Stimulated activated CD4-positive, alpha-beta T cell treated with anti-CD3 and anti-CD28 coated beads, Interleukin-4, amount 100 ng/mL, for 1 hour (primary cell): ENCODE measurements at regions not wholly inside any gene's neighbourhood (a gene's known extent, or its start where the extent isn't known, plus 50 kb on each side); places are given as distances from the start of the nearest gene placed in this dataset.
A peak's percentile ranks its signal among the peaks of the same experiment; 100 is the strongest.
"Not testable (repeated sequence)": the region's sequence is repeated elsewhere in the genome, so short reads cannot be mapped to it uniquely, and the experiment has no call there.

ENCODE experiments used
- DNase-seq: peaks from one replicate; pipeline ENCODE4 v3.0.0-alpha.2; 2020

GRCh38 chr1:43108080-43108479 lies 64.0 kb downstream of the EBNA1BP2 start:
- DNase-seq, result no peak

GRCh38 chr1:43107664-43108063 lies 64.4 kb downstream of the EBNA1BP2 start:
- no peak for DNase-seq

- no peak for DNase-seq
Measured at GRCh38 chr1:43104027-43104763, 67.9 kb downstream of the EBNA1BP2 start.

- no peak for DNase-seq
Measured at GRCh38 chr1:43101061-43101460, 71.0 kb downstream of the EBNA1BP2 start.

- DNase-seq, result no peak
Measured at GRCh38 chr1:43098200-43098599, 73.9 kb downstream of the EBNA1BP2 start.

- DNase-seq, result not testable (repeated sequence)
Measured at GRCh38 chr1:43096528-43096927, 75.6 kb downstream of the EBNA1BP2 start.

GRCh38 chr1:43090812-43091211 lies 81.3 kb downstream of the EBNA1BP2 start:
- DNase-seq, result not testable (repeated sequence)

GRCh38 chr1:43090157-43090556 lies 81.9 kb downstream of the EBNA1BP2 start:
- not testable (repeated sequence) for DNase-seq

GRCh38 chr1:43083375-43083891 lies 88.7 kb downstream of the EBNA1BP2 start:
- DNase-seq, result no peak

GRCh38 chr1:43082740-43083139 lies 89.3 kb downstream of the EBNA1BP2 start:
- no peak for DNase-seq

- no peak for DNase-seq
Measured at GRCh38 chr1:43077273-43077672, 94.8 kb downstream of the EBNA1BP2 start.

- no peak for DNase-seq
Measured at GRCh38 chr1:43074709-43075108, 97.4 kb downstream of the EBNA1BP2 start.

GRCh38 chr1:43074244-43074643 lies 97.8 kb downstream of the EBNA1BP2 start:
- no peak for DNase-seq

GRCh38 chr1:43073490-43074230 lies 98.4 kb downstream of the EBNA1BP2 start:
- DNase-seq, result peak; percentile 66

GRCh38 chr1:43072314-43072713 lies 99.8 kb downstream of the EBNA1BP2 start:
- no peak for DNase-seq

- no peak for DNase-seq
Measured at GRCh38 chr1:43071241-43071640, 100.8 kb downstream of the EBNA1BP2 start.

- DNase-seq, result no peak
Measured at GRCh38 chr1:43069461-43070050, 102.5 kb downstream of the EBNA1BP2 start.

GRCh38 chr1:43068911-43069310 lies 103.2 kb downstream of the EBNA1BP2 start:
- no peak for DNase-seq

- DNase-seq, result peak; percentile 9
Measured at GRCh38 chr1:43067977-43068751, 103.9 kb downstream of the EBNA1BP2 start.

- DNase-seq, result no peak
Measured at GRCh38 chr1:43067233-43067745, 104.8 kb downstream of the EBNA1BP2 start.

GRCh38 chr1:43066578-43066977 lies 105.5 kb downstream of the EBNA1BP2 start:
- DNase-seq, result no peak

- no peak for DNase-seq
Measured at GRCh38 chr1:43065616-43066399, 106.3 kb downstream of the EBNA1BP2 start.
